ENCODE measurements at regions not wholly inside any gene's neighbourhood (a gene's known extent, or its start where the extent isn't known, plus 50 kb on each side); places are given as distances from the start of the nearest gene placed in this dataset.

GRCh38 chr16:27677263-27677662, 127.3 kb downstream of the KATNIP start:
- no peak for TF ChIP-seq CTCF (IDR thresholded peaks at IDR 0.05)
- TF ChIP-seq POLR2A (IDR thresholded peaks at IDR 0.05), result no peak
- TF ChIP-seq POLR2AphosphoS5 (IDR thresholded peaks at IDR 0.05), result no peak
